ENCODE measurements at regions not wholly inside any gene's neighbourhood (a gene's known extent, or its start where the extent isn't known, plus 50 kb on each side); places are given as distances from the start of the nearest gene placed in this dataset.

DNA sequence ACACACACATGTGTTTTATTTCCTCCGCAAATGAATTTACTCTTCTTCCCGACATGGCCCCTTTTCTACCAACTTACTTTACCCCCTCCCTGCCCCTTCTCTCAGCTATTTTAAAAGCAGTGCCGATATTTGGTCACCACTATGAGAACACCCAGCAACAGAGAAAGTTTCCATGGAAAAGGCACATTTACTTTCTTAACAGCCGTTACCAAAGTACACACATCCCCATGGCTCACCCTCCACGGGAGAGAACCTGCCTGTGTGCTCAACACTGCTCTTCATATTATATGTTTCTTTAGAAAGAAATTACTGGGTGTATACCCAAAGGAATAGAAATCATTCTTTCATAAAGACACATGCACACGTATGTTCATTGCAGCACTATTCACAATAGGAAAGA is 714.4 kb downstream of the DCDC2C start:
- no peak for DNase-seq
- TF ChIP-seq, protein P1, sequence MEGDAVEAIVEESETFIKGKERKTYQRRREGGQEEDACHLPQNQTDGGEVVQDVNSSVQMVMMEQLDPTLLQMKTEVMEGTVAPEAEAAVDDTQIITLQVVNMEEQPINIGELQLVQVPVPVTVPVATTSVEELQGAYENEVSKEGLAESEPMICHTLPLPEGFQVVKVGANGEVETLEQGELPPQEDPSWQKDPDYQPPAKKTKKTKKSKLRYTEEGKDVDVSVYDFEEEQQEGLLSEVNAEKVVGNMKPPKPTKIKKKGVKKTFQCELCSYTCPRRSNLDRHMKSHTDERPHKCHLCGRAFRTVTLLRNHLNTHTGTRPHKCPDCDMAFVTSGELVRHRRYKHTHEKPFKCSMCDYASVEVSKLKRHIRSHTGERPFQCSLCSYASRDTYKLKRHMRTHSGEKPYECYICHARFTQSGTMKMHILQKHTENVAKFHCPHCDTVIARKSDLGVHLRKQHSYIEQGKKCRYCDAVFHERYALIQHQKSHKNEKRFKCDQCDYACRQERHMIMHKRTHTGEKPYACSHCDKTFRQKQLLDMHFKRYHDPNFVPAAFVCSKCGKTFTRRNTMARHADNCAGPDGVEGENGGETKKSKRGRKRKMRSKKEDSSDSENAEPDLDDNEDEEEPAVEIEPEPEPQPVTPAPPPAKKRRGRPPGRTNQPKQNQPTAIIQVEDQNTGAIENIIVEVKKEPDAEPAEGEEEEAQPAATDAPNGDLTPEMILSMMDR (IDR thresholded peaks at IDR 0.05), result no peak
- H3K9me3 ChIP-seq, result peaks cover 50% of the 10 kb centered on the region
- intact Hi-C loops (cut with DNase I, micrococcal nuclease), result no loop called here
- no peaks in the 10 kb centered on the region for H3K4me1 ChIP-seq (ENCODE audit: low read depth)
- no peak for ATAC-seq
- H3K36me3 ChIP-seq (ENCODE audit: low read depth), result no peaks in the 10 kb centered on the region
- H3K4me3 ChIP-seq, result no peak overlapping the region

GRCh38 chr2:4420032-4420431 is 716.7 kb downstream of the DCDC2C start:
- Histone ChIP-seq H3K9me3 (peaks cover 56% of the 10 kb centered on the region), H3K4me3 (no peak overlapping the region), H3K36me3 (ENCODE audit: low read depth) (no peaks in the 10 kb centered on the region), H3K4me1 (ENCODE audit: low read depth) (no peaks in the 10 kb centered on the region)
- ATAC-seq (no peak), DNase-seq (no peak)
- TF ChIP-seq, protein P1 (IDR thresholded peaks at IDR 0.05), result no peak
- intact Hi-C loops (cut with DNase I, micrococcal nuclease), result no loop called here

GRCh38 chr2:4424153-4424552 is 720.8 kb downstream of the DCDC2C start:
- H3K4me3 ChIP-seq, result no peak overlapping the region
- intact Hi-C loops (cut with DNase I, micrococcal nuclease), result no loop called here
- H3K9me3 ChIP-seq, result peaks cover 43% of the 10 kb centered on the region
- TF ChIP-seq, protein P1 (IDR thresholded peaks at IDR 0.05), result no peak
- no peaks in the 10 kb centered on the region for H3K4me1 ChIP-seq (ENCODE audit: low read depth)
- ATAC-seq, result no peak
- DNase-seq, result no peak
- no peaks in the 10 kb centered on the region for H3K36me3 ChIP-seq (ENCODE audit: low read depth)

DNA sequence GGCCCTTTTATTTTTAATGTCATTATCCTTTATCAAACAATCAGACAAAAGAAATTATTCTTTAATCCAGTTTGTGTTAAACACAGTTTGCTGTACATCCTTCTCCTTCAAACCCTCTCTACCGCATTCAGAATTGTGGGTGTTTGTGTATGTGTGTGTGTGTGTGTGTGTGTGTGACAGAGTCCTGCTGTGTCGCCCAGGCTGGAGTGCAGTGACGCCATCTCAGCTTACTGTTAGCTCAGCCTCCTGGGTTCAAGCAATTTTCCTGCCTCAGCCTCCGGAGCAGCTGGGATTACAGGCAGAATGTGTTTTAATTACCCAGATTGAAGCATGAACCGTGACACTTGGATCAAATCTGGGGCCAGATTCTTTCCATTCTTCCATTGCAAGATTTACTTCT is 723.7 kb downstream of the DCDC2C start:
- no peak for ATAC-seq
- no peak for DNase-seq
- no peaks in the 10 kb centered on the region for H3K4me1 ChIP-seq (ENCODE audit: low read depth)
- H3K36me3 ChIP-seq (ENCODE audit: low read depth), result no peaks in the 10 kb centered on the region
- intact Hi-C loops (cut with DNase I, micrococcal nuclease), result no loop called here
- peaks cover 52% of the 10 kb centered on the region for H3K9me3 ChIP-seq
- TF ChIP-seq, protein P1 (IDR thresholded peaks at IDR 0.05), result no peak
- no peak overlapping the region for H3K4me3 ChIP-seq

GRCh38 chr2:4445821-4446220 is 742.4 kb downstream of the DCDC2C start:
- H3K4me1 ChIP-seq (ENCODE audit: low read depth), result no peaks in the 10 kb centered on the region
- ATAC-seq, result no peak
- TF ChIP-seq, protein P1 (IDR thresholded peaks at IDR 0.05), result no peak
- no peaks in the 10 kb centered on the region for H3K36me3 ChIP-seq (ENCODE audit: low read depth)
- intact Hi-C loops (cut with DNase I, micrococcal nuclease), result no loop called here
- H3K9me3 ChIP-seq, result peaks cover 41% of the 10 kb centered on the region
- H3K4me3 ChIP-seq, result no peak overlapping the region
- DNase-seq, result no peak

GRCh38 chr2:4454907-4455306 is 751.5 kb downstream of the DCDC2C start:
- no peak overlapping the region for H3K4me3 ChIP-seq
- TF ChIP-seq, protein P1 (IDR thresholded peaks at IDR 0.05), result no peak
- ATAC-seq (no peak), DNase-seq (no peak)
- no peaks in the 10 kb centered on the region for H3K36me3 ChIP-seq (ENCODE audit: low read depth)
- peaks cover 37% of the 10 kb centered on the region for H3K9me3 ChIP-seq
- intact Hi-C loops (cut with DNase I, micrococcal nuclease), result no loop called here
- no peaks in the 10 kb centered on the region for H3K4me1 ChIP-seq (ENCODE audit: low read depth)
